PC-3 (cell line): ENCODE measurements at regions not wholly inside any gene's neighbourhood (a gene's known extent, or its start where the extent isn't known, plus 50 kb on each side); places are given as distances from the start of the nearest gene placed in this dataset.

Source experiments
- ATAC-seq: fragments of 200-7000 bp; cut with Tn5 transposase; 2 replicates; pipeline ENCODE4 v1.9.1; 2020; ENCODE audit warnings: mild to moderate bottlenecking, moderate library complexity
- BruUV-seq: library from RNA; stranded (reverse); fragments of 400-500 nt; replicated peaks from 2 replicates; lab custom pipeline; 2021; lab: Mats Ljungman, UMichigan
- CTCF ChIA-PET: fragments of 300-600 bp; sonication (Branson Sonifier 250); formaldehyde crosslinking; loops from one replicate; lab custom pipeline; 2022; ENCODE audit warnings: antibody characterized with exemption; lab: Charles Lee
- POLR2A ChIA-PET: fragments of 300-600 bp; sonication (Branson Sonifier 250); formaldehyde crosslinking; loops from one replicate; lab custom pipeline; 2022; ENCODE audit warnings: antibody characterized with exemption; ENCODE audit not compliant: unreplicated experiment; lab: Charles Lee
- DNase-seq: peaks from one replicate; pipeline ENCODE4 v3.0.0-alpha.2; 2015
- H2AFZ ChIP-seq: fragments of 300-600 bp; sonication (generic); 2 replicates; pipeline ENCODE4 v1.6.0; 2016; ENCODE audit warnings: antibody characterized with exemption, low read length
- H3F3A ChIP-seq: fragments of 300-600 bp; sonication (generic); one replicate; pipeline ENCODE4 v1.6.0; 2017; ENCODE audit warnings: antibody characterized with exemption, low read length, control low read depth, mild to moderate bottlenecking; ENCODE audit not compliant: unreplicated experiment
- H3K27ac ChIP-seq: fragments of 300-600 bp; sonication (generic); 2 replicates; pipeline ENCODE4 v1.5.1; 2016; ENCODE audit warnings: mild to moderate bottlenecking, low read length
- H3K27me3 ChIP-seq: fragments of 300-600 bp; sonication (generic); 2 replicates; pipeline ENCODE4 v1.6.1; 2016; ENCODE audit warnings: low read length, mixed read lengths
- H3K36me3 ChIP-seq: fragments of 300-600 bp; sonication (generic); 2 replicates; pipeline ENCODE4 v1.6.1; 2016; ENCODE audit warnings: low read depth, mixed run types, low read length, mixed read lengths
- H3K4me1 ChIP-seq: fragments of 300-600 bp; sonication (generic); 2 replicates; pipeline ENCODE4 v1.5.1; 2016; ENCODE audit warnings: low read length; ENCODE audit not compliant: insufficient read depth
- H3K4me2 ChIP-seq: fragments of 300-600 bp; sonication (generic); 2 replicates; pipeline ENCODE4 v1.6.0; 2016; ENCODE audit warnings: low read length
- H3K4me3 ChIP-seq: fragments of 300-600 bp; sonication (generic); 2 replicates; pipeline ENCODE4 v1.5.1; 2016; ENCODE audit warnings: mild to moderate bottlenecking, low read length, mixed read lengths
- H3K79me2 ChIP-seq: fragments of 300-600 bp; sonication (generic); 2 replicates; pipeline ENCODE4 v1.6.1; 2017; ENCODE audit warnings: low read length, mixed read lengths
- H3K9ac ChIP-seq: fragments of 300-600 bp; sonication (generic); 2 replicates; pipeline ENCODE4 v1.6.0; 2016; ENCODE audit warnings: mild to moderate bottlenecking, low read length
- H3K9me2 ChIP-seq: fragments of 300-600 bp; sonication (generic); replicated peaks from 2 replicates; pipeline ENCODE4 v1.6.1; 2016; ENCODE audit warnings: mixed run types, low read length, mixed read lengths
- H3K9me3 ChIP-seq: fragments of 300-600 bp; sonication (generic); 2 replicates; pipeline ENCODE4 v1.6.1; 2016; ENCODE audit warnings: low read length, mixed read lengths
- H4K20me1 ChIP-seq: fragments of 300-600 bp; sonication (generic); 2 replicates; pipeline ENCODE4 v1.6.1; 2016; ENCODE audit warnings: low read length, mixed read lengths
- CTCF ChIP-seq: fragments of 300-600 bp; sonication (generic); conservative IDR thresholded peaks from 2 replicates; pipeline ENCODE4 v1.5.1; 2017; ENCODE audit warnings: antibody characterized with exemption, low read depth, mild to moderate bottlenecking, low read length
- EZH2 ChIP-seq: fragments of 300-600 bp; sonication (generic); IDR thresholded peaks from one replicate; pipeline ENCODE4 v1.6.1; 2017; ENCODE audit warnings: antibody characterized with exemption, mild to moderate bottlenecking, low read length; ENCODE audit not compliant: unreplicated experiment
- EZH2phosphoT487 ChIP-seq: fragments of 300-600 bp; sonication (generic); IDR thresholded peaks from 2 replicates; pipeline ENCODE4 v1.6.1; 2018; ENCODE audit warnings: mild to moderate bottlenecking, antibody characterized with exemption, low read length, borderline replicate concordance
- intact Hi-C: fragments of 100-400 bp; cut with micrococcal nuclease; formaldehyde crosslinking; loops from 2 replicates; pipeline ENCODE4 v1.9.0; 2023

GRCh38 chr4:37101686-37102085 lies 142.9 kb upstream of the NWD2 start:
- H3K27me3 ChIP-seq: no peaks in the 10 kb centered on the region; the same call in 1 of the 2 replicates
- H3K4me1 ChIP-seq: no peaks in the 10 kb centered on the region
- no TSS peak for BruUV-seq
- H3K9me2 ChIP-seq: no peaks in the 10 kb centered on the region
- intact Hi-C loops: no loop called here
- H2AFZ ChIP-seq: no peak overlapping the region
- no peak overlapping the region for H3K27ac ChIP-seq
- no peak for ATAC-seq
- H3K4me2 ChIP-seq: no peak overlapping the region
- no peak for DNase-seq
- no peaks in the 10 kb centered on the region for H4K20me1 ChIP-seq
- TF ChIP-seq EZH2phosphoT487 (no peak), CTCF (no peak), EZH2 (no peak)
- H3K9ac ChIP-seq: no peak overlapping the region
- no peaks in the 10 kb centered on the region for H3K9me3 ChIP-seq
- CTCF ChIA-PET: no interaction called here
- no peaks in the 10 kb centered on the region for H3K79me2 ChIP-seq
- H3K36me3 ChIP-seq: no peaks in the 10 kb centered on the region
- POLR2A ChIA-PET: no interaction called here
- no peaks in the 10 kb centered on the region for H3F3A ChIP-seq
- H3K4me3 ChIP-seq: no peak overlapping the region

- H3K79me2 ChIP-seq: no peaks in the 10 kb centered on the region
- H3K36me3 ChIP-seq: no peaks in the 10 kb centered on the region
- intact Hi-C loops: no loop called here
- DNase-seq: no peak
- TF ChIP-seq EZH2: no peak
- TF ChIP-seq CTCF: no peak
- TF ChIP-seq EZH2phosphoT487: no peak
- ChIA-PET CTCF (no interaction called here), POLR2A (no interaction called here)
- no peak overlapping the region for H2AFZ ChIP-seq
- H3K4me3 ChIP-seq: no peak overlapping the region
- BruUV-seq: no TSS peak
- H3K4me1 ChIP-seq: no peaks in the 10 kb centered on the region
- H3K27ac ChIP-seq: no peak overlapping the region
- H3K9me3 ChIP-seq: no peaks in the 10 kb centered on the region
- no peak overlapping the region for H3K9ac ChIP-seq
- no peaks in the 10 kb centered on the region for H4K20me1 ChIP-seq
- no peak for ATAC-seq
- H3K4me2 ChIP-seq: no peak overlapping the region
- H3K9me2 ChIP-seq: no peaks in the 10 kb centered on the region
- no peaks in the 10 kb centered on the region for H3K27me3 ChIP-seq
- H3F3A ChIP-seq: no peaks in the 10 kb centered on the region
Observed at GRCh38 chr4:37109756-37110155, 134.8 kb upstream of the NWD2 start.

GRCh38 chr4:37124800-37125199 lies 119.7 kb upstream of the NWD2 start:
- BruUV-seq: no TSS peak
- Histone ChIP-seq H3K4me2 (no peak overlapping the region), H3K79me2 (no peaks in the 10 kb centered on the region), H3K4me3 (no peak overlapping the region), H3K9me3 (no peaks in the 10 kb centered on the region), H3K27me3 (no peaks in the 10 kb centered on the region), H3K9me2 (no peaks in the 10 kb centered on the region), H3K36me3 (no peaks in the 10 kb centered on the region), H2AFZ (no peak overlapping the region), H3K27ac (no peak overlapping the region), H3K9ac (no peak overlapping the region), H3K4me1 (no peaks in the 10 kb centered on the region), H3F3A (no peaks in the 10 kb centered on the region), H4K20me1 (no peaks in the 10 kb centered on the region)
- DNase-seq (no peak), ATAC-seq (no peak)
- intact Hi-C loops: no loop called here
- CTCF ChIA-PET: no interaction called here
- TF ChIP-seq EZH2 (no peak), EZH2phosphoT487 (no peak), CTCF (no peak)
- POLR2A ChIA-PET: no interaction called here
